ENCODE measurements at regions not wholly inside any gene's neighbourhood (a gene's known extent, or its start where the extent isn't known, plus 50 kb on each side); places are given as distances from the start of the nearest gene placed in this dataset.
A peak's percentile ranks its signal among the peaks of the same experiment; 100 is the strongest.

DNA sequence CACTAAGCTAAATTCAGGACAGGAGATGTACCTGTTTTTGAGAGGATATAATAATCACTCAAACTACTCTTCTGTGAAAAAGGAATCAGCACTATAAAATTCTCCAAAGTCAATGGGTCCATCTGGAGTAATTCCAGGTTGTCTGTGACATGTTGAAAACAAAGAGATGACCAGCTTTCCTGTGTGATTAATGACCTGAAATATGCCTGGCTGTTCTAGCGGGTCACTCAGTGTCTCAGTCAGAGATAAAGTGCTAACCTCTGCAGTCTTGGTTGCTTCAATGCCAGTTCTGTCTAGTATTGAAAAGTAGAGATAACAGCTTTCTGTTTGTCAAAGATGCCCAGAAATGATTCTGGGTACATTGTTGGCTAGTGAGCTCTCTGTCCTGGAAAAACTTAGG, 722.6 kb upstream of the TENM4 start:
- DNase-seq: no peak

GRCh38 chr11:80163011-80163410, 722.2 kb upstream of the TENM4 start:
- no peak for DNase-seq

- DNase-seq: no peak
These were observed 721.6 kb upstream of the TENM4 start for GRCh38 chr11:80162387-80162786.

GRCh38 chr11:80157447-80157846, 716.6 kb upstream of the TENM4 start:
- no peak for DNase-seq

- no peak for DNase-seq
These were observed 715.2 kb upstream of the TENM4 start for GRCh38 chr11:80156062-80156461.

DNA sequence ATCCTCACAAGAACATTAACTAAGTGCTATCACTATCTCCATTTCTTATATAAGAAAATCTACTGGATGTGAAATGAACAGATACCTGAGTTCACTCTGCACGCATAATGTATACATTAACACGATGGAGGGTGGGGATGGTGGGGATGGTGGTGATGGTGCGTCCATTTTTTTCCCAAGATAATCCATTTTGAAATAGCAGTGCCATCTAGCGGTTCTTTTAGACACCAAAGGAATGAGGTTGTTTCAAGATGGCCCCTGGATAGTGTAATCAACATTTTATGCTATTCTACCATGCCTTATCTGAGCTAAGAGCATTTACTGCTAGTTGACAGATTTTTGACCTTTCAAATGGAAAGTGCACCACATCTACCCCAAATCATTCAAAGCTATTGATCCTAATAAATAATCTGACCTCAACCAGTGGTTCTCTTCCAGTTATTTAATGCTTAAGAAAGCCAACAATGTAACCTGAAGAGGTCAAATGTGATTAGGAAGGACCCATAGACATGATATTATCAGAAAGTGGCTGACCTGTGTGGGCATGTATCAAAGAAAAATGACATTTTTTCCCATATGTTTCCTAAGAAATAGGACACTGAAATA, 714.7 kb upstream of the TENM4 start:
- DNase-seq: peak; percentile 26

DNA sequence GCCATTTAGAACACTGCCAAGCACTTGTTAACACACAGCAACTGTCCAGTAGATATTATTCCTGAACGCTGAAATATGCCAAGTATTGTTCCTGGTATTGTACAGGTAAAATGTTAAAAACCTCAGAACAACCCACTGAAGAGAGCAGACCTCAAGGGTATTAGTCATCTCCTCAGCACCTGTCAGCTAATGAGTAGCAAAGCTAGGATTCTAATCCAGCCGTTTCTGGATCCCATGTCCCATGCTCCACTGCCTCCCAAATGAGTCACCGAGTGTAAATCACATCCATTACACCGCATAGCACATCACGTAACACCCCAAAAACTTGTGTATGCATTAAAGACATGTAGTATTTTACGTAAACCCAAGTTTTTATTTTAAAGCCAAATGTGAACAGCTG, 705.4 kb upstream of the TENM4 start:
- DNase-seq: no peak

DNA sequence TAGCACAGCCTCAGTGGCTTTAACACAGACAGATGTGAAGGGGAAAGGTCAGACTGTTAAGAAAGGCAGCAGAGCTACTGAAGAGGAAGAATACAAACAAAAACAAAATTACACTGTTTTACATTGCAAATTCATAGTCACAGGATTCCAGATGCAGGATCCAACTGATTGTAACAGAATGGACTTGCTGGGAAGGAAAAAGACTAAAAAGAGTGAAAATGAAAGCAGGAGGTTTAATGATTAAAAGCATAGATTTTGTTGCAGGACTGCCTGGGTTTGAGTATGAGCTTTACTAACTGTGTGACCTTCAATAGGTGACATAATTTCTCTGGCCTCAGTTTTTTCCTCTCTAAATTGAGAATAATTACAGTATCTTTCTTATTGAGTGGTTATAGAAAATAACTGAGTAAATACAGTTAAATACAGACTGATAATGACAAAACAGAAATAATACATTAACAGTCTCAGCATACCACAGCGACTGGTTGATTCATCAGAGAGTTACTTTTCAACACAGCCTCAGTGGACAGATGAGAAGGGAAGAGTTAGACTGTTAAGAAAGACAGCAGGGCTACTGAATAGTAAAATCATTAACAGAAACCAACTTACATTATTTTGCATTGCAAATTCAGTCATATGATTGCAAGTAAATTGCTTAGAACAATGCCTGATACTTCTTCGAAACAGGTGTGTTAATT, 704.2 kb upstream of the TENM4 start:
- DNase-seq: no peak

DNA sequence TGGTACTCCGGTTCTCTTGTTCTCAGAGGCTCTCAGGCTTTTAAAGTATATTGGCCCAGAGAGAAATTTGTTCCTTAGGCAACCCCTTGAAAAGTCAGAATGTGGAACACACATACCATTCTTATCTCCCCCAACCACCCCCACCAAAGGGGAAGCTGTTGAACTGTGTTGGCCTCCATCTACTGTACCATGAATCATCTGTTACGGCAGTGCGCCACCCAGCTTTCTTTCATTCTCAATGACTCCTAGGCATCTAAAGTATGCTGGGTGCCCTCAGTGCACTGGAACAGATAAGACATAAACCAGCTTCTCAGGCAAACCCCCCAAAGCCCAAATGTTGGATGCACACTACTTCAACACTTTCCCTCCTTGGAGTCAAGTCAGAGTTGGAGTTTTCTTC, 696.2 kb upstream of the TENM4 start:
- DNase-seq: no peak

DNA sequence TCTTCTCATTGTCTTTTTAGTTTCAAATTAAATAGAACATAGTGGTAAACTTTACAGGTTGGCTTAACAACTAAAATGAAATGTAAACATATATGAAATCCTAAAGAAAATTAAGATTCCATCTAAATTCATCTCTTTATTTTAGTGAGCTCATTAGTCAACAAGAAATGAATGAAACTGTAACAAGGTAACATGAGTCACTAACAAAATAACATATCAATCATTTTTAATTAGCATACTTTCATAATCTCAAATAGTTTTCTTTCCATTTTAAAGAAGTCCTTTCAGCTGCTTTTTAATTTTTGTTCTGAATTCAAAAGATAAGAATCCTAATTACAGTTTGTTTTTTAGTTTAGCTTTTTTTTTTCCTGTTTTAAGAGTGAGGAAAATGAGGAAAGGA, 688.6 kb upstream of the TENM4 start:
- DNase-seq: no peak

DNA sequence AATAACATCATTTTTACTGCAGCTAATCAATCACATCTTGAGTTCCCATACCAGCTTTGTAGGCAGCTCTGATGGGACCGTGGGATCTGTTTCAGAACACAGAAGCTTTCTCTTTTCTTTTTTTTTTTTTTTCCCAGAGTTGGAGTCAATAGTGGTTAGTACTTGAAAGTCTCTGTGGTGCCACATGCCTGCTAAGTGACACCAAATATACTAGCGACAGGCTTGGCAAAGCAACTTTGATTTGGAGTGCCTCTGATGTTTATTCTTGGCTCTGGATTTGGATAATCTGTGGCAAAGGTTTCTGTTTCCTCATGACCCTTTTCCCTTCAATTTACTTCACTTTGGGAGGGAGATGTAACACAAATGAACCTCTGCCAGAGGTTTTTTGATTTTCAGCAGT, 681.4 kb upstream of the TENM4 start:
- DNase-seq: no peak

DNA sequence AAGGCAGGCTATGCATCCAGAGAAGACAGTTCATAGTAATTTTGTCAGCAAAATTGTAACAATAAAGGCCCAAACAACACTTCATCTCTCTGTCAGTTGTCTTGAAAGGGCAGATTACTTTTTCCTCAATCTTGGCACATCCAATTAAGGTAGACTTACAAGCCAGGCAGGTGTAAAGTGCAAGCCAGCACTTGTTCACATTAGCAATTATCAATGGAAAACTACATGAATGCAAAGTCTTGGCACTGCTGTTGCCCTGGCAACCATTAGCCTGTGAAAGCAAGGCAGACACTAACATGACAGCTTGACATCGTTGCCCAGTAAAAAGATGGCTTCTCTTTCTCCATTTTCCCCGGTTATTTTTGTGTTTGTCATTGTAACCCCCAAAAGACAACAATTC, 677.2 kb upstream of the TENM4 start:
- DNase-seq: no peak

- DNase-seq: no peak
These were observed 676.0 kb upstream of the TENM4 start for GRCh38 chr11:80116796-80117195.

- DNase-seq: no peak
These were observed 668.8 kb upstream of the TENM4 start for GRCh38 chr11:80109652-80110051.

DNA sequence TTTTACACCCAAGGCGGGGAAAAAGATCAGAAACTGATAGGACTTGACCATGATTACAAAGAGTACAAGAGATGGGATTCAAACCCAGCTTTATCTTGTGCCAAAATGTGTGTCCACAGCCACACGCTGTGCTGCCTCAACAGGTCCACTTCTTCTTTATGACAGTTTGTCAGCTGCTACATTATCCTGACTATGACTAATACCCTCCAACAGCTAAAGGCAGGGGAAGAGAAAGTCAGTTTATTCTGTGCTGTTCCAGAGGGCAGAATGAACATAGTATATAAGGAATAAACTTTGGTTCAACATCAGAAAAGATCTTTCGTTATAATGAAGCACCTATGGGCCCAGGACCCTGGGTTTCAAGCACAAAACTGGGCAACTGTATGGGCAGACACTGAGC, 668.2 kb upstream of the TENM4 start:
- no peak for DNase-seq

- no peak for DNase-seq
These were observed 666.6 kb upstream of the TENM4 start for GRCh38 chr11:80107415-80107814.

GRCh38 chr11:80104191-80104590, 663.4 kb upstream of the TENM4 start:
- no peak for DNase-seq

- no peak for DNase-seq
These were observed 662.5 kb upstream of the TENM4 start for GRCh38 chr11:80103142-80103859.

- no peak for DNase-seq
These were observed 656.3 kb upstream of the TENM4 start for GRCh38 chr11:80097146-80097545.

DNA sequence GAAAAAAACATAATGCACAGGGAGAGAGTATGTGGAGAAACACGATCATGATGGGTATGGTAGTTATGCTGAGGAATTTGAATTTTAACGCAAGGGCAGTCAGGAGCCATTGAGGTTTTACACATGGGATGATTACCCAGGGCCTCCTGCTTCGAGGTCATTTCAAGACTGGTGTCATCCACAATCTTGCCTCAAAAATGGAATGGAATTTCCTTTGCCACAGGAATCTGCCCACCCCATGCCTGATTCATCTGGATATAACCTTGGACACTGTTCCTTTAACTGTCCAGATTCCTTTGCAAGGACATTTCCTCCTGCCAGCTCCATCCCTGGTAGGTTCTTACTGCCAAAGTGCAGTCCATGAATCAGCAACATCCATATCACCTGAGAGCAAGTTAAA, 655.9 kb upstream of the TENM4 start:
- DNase-seq: no peak

- no peak for DNase-seq
These were observed 645.7 kb upstream of the TENM4 start for GRCh38 chr11:80086496-80087055.

GRCh38 chr11:80085563-80085962, 644.7 kb upstream of the TENM4 start:
- no peak for DNase-seq

DNA sequence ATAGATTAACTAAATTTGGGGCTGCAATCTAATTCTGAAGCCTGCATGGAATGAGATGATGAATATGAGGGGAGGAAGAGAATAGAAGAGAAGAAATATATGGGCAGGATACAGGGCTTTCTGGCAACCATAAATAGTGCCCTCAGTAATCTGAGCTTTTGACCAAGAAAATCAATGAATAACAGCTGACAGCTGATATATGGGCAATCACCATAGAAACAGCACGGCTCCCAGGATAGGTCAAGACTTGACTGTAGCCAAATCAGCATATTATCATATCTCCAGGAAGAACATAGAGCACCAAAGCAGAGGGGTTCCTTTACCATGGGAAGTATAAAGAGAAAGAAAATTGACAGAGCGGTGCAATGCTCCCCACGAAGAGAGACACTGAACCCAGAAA, 643.8 kb upstream of the TENM4 start:
- no peak for DNase-seq

GRCh38 chr11:80083531-80083951, 642.7 kb upstream of the TENM4 start:
- no peak for DNase-seq

Data from NCI-H510A treated with DMSO at 0.1 percent for 48 hours (cell line).